ENCODE measurements at regions not wholly inside any gene's neighbourhood (a gene's known extent, or its start where the extent isn't known, plus 50 kb on each side); places are given as distances from the start of the nearest gene placed in this dataset.

DNA sequence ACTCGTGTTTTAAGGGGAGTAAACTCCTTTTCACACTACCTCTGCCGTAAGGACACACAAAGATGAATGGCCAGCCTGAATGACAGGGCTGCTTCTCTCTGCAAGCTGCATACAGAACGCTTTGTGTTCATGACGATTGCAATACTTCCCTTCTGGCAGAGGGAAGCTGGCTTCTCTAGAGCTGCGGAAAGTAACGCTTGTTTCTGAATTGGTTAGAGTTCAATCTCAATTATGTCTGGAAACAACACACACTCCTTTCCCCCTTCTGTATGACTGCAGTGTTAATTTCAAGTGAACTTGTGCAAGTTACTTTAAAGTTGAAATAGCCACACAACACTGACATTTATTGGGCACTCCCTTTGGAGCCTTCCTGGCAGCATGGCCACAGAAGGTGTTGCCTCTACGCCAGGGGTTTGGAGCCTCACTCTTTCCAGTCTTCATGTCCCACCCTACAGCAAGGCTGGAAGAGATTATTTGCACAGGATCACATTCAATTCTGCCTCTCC lies 242.6 kb downstream of the NDFIP2 start:
- no CpG with 5 or more reads among the region's 7 CpGs for WGBS (ENCODE audit: extremely low coverage, insufficient read length, low lambda C conversion rate)
- Mint-ChIP-seq H3K36me3 (ENCODE audit: insufficient read depth in 1 of 3, low read depth in 3 of 3) (no peaks in the 10 kb centered on the region), H3K9me3 (peaks cover 0 to 2% of the 10 kb centered on the region in 2 experiments; a peak in 2 of 5 replicates), H3K4me1 (peaks cover 0 to 3% of the 10 kb centered on the region in 2 experiments; a peak in 1 of 4 replicates), H3K27ac (no peak overlapping the region), H3K27me3 (ENCODE audit: low read depth) (no peaks in the 10 kb centered on the region), H3K4me3 (no peak overlapping the region)
- H2AK5ac ChIP-seq (ENCODE audit: insufficient read length, low read length), result no peak overlapping the region
- H2BK15ac ChIP-seq (ENCODE audit: low read depth, low read length), result no peak overlapping the region
- H3K79me1 ChIP-seq (ENCODE audit: insufficient read depth, low read depth, low read length, poor library complexity, severe bottlenecking), result no peaks in the 10 kb centered on the region
- no peak overlapping the region for H3K9ac ChIP-seq (ENCODE audit: extremely low read depth, insufficient read length, low read length)
- H3K79me2 ChIP-seq (ENCODE audit: insufficient read depth, low read length), result no peaks in the 10 kb centered on the region
- H3K27ac ChIP-seq (ENCODE audit: insufficient read length, low read depth, low read length), result no peak overlapping the region
- H3K56ac ChIP-seq (ENCODE audit: insufficient read length, low read depth, low read length), result no peak overlapping the region
- no peaks in the 10 kb centered on the region for H3K27me3 ChIP-seq (ENCODE audit: insufficient read depth, low read length)
- H3T11ph ChIP-seq (ENCODE audit: low read length), result no peak overlapping the region
- TF ChIP-seq, protein P1, sequence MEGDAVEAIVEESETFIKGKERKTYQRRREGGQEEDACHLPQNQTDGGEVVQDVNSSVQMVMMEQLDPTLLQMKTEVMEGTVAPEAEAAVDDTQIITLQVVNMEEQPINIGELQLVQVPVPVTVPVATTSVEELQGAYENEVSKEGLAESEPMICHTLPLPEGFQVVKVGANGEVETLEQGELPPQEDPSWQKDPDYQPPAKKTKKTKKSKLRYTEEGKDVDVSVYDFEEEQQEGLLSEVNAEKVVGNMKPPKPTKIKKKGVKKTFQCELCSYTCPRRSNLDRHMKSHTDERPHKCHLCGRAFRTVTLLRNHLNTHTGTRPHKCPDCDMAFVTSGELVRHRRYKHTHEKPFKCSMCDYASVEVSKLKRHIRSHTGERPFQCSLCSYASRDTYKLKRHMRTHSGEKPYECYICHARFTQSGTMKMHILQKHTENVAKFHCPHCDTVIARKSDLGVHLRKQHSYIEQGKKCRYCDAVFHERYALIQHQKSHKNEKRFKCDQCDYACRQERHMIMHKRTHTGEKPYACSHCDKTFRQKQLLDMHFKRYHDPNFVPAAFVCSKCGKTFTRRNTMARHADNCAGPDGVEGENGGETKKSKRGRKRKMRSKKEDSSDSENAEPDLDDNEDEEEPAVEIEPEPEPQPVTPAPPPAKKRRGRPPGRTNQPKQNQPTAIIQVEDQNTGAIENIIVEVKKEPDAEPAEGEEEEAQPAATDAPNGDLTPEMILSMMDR (conservative IDR thresholded peaks at IDR 0.05), result no peak
- H3K14ac ChIP-seq (ENCODE audit: insufficient read depth, low read length), result no peak overlapping the region
- H3K4me2 ChIP-seq (ENCODE audit: insufficient read depth, insufficient read length, low read length), result no peak overlapping the region
- H3K4me1 ChIP-seq (ENCODE audit: insufficient read depth, low read length), result no peaks in the 10 kb centered on the region
- no peaks in the 10 kb centered on the region for H4K20me1 ChIP-seq (ENCODE audit: control insufficient read depth, insufficient read depth, insufficient read length)
- H3K4ac ChIP-seq (ENCODE audit: low read depth, low read length), result no peak overlapping the region
- no peak overlapping the region for H2BK120ac ChIP-seq (ENCODE audit: low read depth, low read length, poor library complexity, severe bottlenecking)
- no peak overlapping the region for H2BK12ac ChIP-seq (ENCODE audit: insufficient read length, low read depth, low read length)
- no peak overlapping the region for H4K8ac ChIP-seq (replicated peaks; ENCODE audit: insufficient read length, low read depth, low read length)
- H3K9me3 ChIP-seq (ENCODE audit: control insufficient read depth, low read depth, low read length), result no peaks in the 10 kb centered on the region
- no peak overlapping the region for H2AFZ ChIP-seq (ENCODE audit: low read length)
- no peak overlapping the region for H4K5ac ChIP-seq (ENCODE audit: insufficient read length, low read depth, low read length)
- no peak for DNase-seq
- H3K18ac ChIP-seq (ENCODE audit: insufficient read length, low read depth, low read length), result no peak overlapping the region
- no peak overlapping the region for H3K23ac ChIP-seq (ENCODE audit: insufficient read length, low read depth, low read length)
- no peak overlapping the region for H2BK5ac ChIP-seq (ENCODE audit: insufficient read length, low read length)
- no peak overlapping the region for H2BK20ac ChIP-seq (ENCODE audit: low read depth, low read length, poor library complexity, severe bottlenecking)
- H3K23me2 ChIP-seq (ENCODE audit: insufficient read length, low read depth, low read length, poor library complexity, severe bottlenecking), result no peaks in the 10 kb centered on the region
- H4K91ac ChIP-seq (ENCODE audit: insufficient read length, low read depth, low read length), result no peak overlapping the region
